HG03521 (cell line): ENCODE measurements at regions not wholly inside any gene's neighbourhood (a gene's known extent, or its start where the extent isn't known, plus 50 kb on each side); places are given as distances from the start of the nearest gene placed in this dataset.
"Not testable (repeated sequence)": the region's sequence is repeated elsewhere in the genome, so short reads cannot be mapped to it uniquely, and the experiment has no call there.

Experiments used
- ATAC-seq: cut with Tn5 transposase; IDR thresholded peaks from one replicate; pipeline ENCODE4 v1.9.1; 2021; ENCODE audit warnings: mild to moderate bottlenecking, moderate library complexity; ENCODE audit not compliant: unreplicated experiment

GRCh38 chr3:127443581-127444375 is 146.8 kb downstream of the TPRA1 start:
- ATAC-seq = no peak

GRCh38 chr3:127442506-127442905 is 148.0 kb downstream of the TPRA1 start:
- no peak for ATAC-seq

GRCh38 chr3:127441764-127442163 is 148.8 kb downstream of the TPRA1 start:
- no peak for ATAC-seq

- no peak for ATAC-seq
Observed at GRCh38 chr3:127440384-127440783, 150.1 kb downstream of the TPRA1 start.

GRCh38 chr3:127439621-127440020 is 150.9 kb downstream of the TPRA1 start:
- no peak for ATAC-seq

- no peak for ATAC-seq
Observed at GRCh38 chr3:127438951-127439350, 151.1 kb upstream of the PRR20G start.

GRCh38 chr3:127438371-127438770 is 150.5 kb upstream of the PRR20G start:
- no peak for ATAC-seq

GRCh38 chr3:127435299-127435698 is 147.5 kb upstream of the PRR20G start:
- ATAC-seq = not testable (repeated sequence)

- ATAC-seq = no peak
Observed at GRCh38 chr3:127431066-127431465, 143.2 kb upstream of the PRR20G start.

GRCh38 chr3:127428344-127428997 is 140.6 kb upstream of the PRR20G start:
- ATAC-seq = no peak

GRCh38 chr3:127427666-127428065 is 139.8 kb upstream of the PRR20G start:
- ATAC-seq = no peak

- no peak for ATAC-seq
Observed at GRCh38 chr3:127427156-127427555, 139.3 kb upstream of the PRR20G start.

GRCh38 chr3:127426444-127427153 is 138.8 kb upstream of the PRR20G start:
- ATAC-seq = no peak

GRCh38 chr3:127425505-127426443 is 137.9 kb upstream of the PRR20G start:
- ATAC-seq = no peak

- ATAC-seq = no peak
Observed at GRCh38 chr3:127424766-127425504, 137.1 kb upstream of the PRR20G start.

- no peak for ATAC-seq
Observed at GRCh38 chr3:127423856-127424765, 136.3 kb upstream of the PRR20G start.

- ATAC-seq = no peak
Observed at GRCh38 chr3:127422663-127423375, 135.0 kb upstream of the PRR20G start.

- no peak for ATAC-seq
Observed at GRCh38 chr3:127421943-127422662, 134.3 kb upstream of the PRR20G start.
